ENCODE measurements at regions not wholly inside any gene's neighbourhood (a gene's known extent, or its start where the extent isn't known, plus 50 kb on each side); places are given as distances from the start of the nearest gene placed in this dataset.

GRCh38 chr6:117022774-117023173 is 145.7 kb downstream of the RFX6 start:
- H3K4me1 Mint-ChIP-seq = no peaks in the 10 kb centered on the region
- no peaks in the 10 kb centered on the region for H3K9me3 Mint-ChIP-seq
- H3K4me3 Mint-ChIP-seq = no peak overlapping the region
- TF ChIP-seq, protein P1, sequence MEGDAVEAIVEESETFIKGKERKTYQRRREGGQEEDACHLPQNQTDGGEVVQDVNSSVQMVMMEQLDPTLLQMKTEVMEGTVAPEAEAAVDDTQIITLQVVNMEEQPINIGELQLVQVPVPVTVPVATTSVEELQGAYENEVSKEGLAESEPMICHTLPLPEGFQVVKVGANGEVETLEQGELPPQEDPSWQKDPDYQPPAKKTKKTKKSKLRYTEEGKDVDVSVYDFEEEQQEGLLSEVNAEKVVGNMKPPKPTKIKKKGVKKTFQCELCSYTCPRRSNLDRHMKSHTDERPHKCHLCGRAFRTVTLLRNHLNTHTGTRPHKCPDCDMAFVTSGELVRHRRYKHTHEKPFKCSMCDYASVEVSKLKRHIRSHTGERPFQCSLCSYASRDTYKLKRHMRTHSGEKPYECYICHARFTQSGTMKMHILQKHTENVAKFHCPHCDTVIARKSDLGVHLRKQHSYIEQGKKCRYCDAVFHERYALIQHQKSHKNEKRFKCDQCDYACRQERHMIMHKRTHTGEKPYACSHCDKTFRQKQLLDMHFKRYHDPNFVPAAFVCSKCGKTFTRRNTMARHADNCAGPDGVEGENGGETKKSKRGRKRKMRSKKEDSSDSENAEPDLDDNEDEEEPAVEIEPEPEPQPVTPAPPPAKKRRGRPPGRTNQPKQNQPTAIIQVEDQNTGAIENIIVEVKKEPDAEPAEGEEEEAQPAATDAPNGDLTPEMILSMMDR (IDR thresholded peaks at IDR 0.05) = no peak
- no peak for DNase-seq
- no peak overlapping the region for H3K27ac Mint-ChIP-seq
- H3K36me3 Mint-ChIP-seq (ENCODE audit: low read depth) = no peaks in the 10 kb centered on the region
- H3K27me3 Mint-ChIP-seq (ENCODE audit: low read depth, poor library complexity) = no peaks in the 10 kb centered on the region

- Mint-ChIP-seq H3K27ac (no peak overlapping the region), H3K27me3 (ENCODE audit: low read depth, poor library complexity) (no peaks in the 10 kb centered on the region), H3K4me3 (no peak overlapping the region), H3K36me3 (ENCODE audit: low read depth) (no peaks in the 10 kb centered on the region), H3K9me3 (no peaks in the 10 kb centered on the region), H3K4me1 (no peaks in the 10 kb centered on the region)
- TF ChIP-seq, protein P1 (IDR thresholded peaks at IDR 0.05) = no peak
- DNase-seq = no peak
Measured at GRCh38 chr6:117025310-117025709, 148.3 kb downstream of the RFX6 start.

GRCh38 chr6:117028256-117028655 is 151.2 kb downstream of the RFX6 start:
- DNase-seq = no peak
- Mint-ChIP-seq H3K4me3 (no peak overlapping the region), H3K9me3 (no peaks in the 10 kb centered on the region), H3K27ac (no peak overlapping the region), H3K36me3 (ENCODE audit: low read depth) (no peaks in the 10 kb centered on the region), H3K27me3 (ENCODE audit: low read depth, poor library complexity) (no peaks in the 10 kb centered on the region), H3K4me1 (no peaks in the 10 kb centered on the region)
- TF ChIP-seq, protein P1 (IDR thresholded peaks at IDR 0.05) = no peak

- TF ChIP-seq, protein P1 (IDR thresholded peaks at IDR 0.05) = no peak
- H3K27me3 Mint-ChIP-seq (ENCODE audit: low read depth, poor library complexity) = no peaks in the 10 kb centered on the region
- no peaks in the 10 kb centered on the region for H3K36me3 Mint-ChIP-seq (ENCODE audit: low read depth)
- no peaks in the 10 kb centered on the region for H3K9me3 Mint-ChIP-seq
- H3K27ac Mint-ChIP-seq = no peak overlapping the region
- no peak for DNase-seq
- no peak overlapping the region for H3K4me3 Mint-ChIP-seq
- no peaks in the 10 kb centered on the region for H3K4me1 Mint-ChIP-seq
Measured at GRCh38 chr6:117034547-117034946, 157.5 kb downstream of the RFX6 start.

DNA sequence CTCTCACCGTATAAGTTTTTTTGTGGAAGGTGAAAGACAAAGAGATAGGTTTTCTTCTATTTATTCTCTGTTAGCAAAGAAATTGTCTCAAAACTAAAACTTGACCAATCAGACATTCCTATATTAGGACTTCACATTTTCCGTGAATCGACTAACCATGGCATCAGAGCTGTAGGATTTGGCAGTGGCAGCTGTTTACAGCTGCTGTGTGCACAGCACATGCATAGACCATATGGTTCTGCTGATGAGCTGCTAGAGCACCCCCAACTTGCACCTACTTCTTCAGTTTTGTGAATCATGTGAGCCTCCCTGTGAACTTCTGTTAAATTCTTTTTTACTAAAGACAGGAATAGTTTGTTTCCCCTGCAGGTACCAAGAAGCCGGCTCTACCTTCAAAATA is 157.9 kb downstream of the RFX6 start:
- no peaks in the 10 kb centered on the region for H3K9me3 Mint-ChIP-seq
- H3K4me1 Mint-ChIP-seq = no peaks in the 10 kb centered on the region
- no peak overlapping the region for H3K4me3 Mint-ChIP-seq
- H3K27me3 Mint-ChIP-seq (ENCODE audit: low read depth, poor library complexity) = no peaks in the 10 kb centered on the region
- H3K27ac Mint-ChIP-seq = no peak overlapping the region
- no peak for DNase-seq
- no peaks in the 10 kb centered on the region for H3K36me3 Mint-ChIP-seq (ENCODE audit: low read depth)
- TF ChIP-seq, protein P1 (IDR thresholded peaks at IDR 0.05) = no peak

GRCh38 chr6:117050301-117050700 is 173.3 kb downstream of the RFX6 start:
- TF ChIP-seq, protein P1 (IDR thresholded peaks at IDR 0.05) = no peak

More at GRCh38 chr6:117050301-117050700, 173.3 kb downstream of the RFX6 start:
- H3K4me1 Mint-ChIP-seq = no peaks in the 10 kb centered on the region
- H3K27ac Mint-ChIP-seq = no peak overlapping the region
- no peaks in the 10 kb centered on the region for H3K36me3 Mint-ChIP-seq (ENCODE audit: low read depth)
- no peak for DNase-seq
- H3K9me3 Mint-ChIP-seq = no peaks in the 10 kb centered on the region
- no peak overlapping the region for H3K4me3 Mint-ChIP-seq
- no peaks in the 10 kb centered on the region for H3K27me3 Mint-ChIP-seq (ENCODE audit: low read depth, poor library complexity)
